ENCODE measurements at regions not wholly inside any gene's neighbourhood (a gene's known extent, or its start where the extent isn't known, plus 50 kb on each side); places are given as distances from the start of the nearest gene placed in this dataset.

DNA sequence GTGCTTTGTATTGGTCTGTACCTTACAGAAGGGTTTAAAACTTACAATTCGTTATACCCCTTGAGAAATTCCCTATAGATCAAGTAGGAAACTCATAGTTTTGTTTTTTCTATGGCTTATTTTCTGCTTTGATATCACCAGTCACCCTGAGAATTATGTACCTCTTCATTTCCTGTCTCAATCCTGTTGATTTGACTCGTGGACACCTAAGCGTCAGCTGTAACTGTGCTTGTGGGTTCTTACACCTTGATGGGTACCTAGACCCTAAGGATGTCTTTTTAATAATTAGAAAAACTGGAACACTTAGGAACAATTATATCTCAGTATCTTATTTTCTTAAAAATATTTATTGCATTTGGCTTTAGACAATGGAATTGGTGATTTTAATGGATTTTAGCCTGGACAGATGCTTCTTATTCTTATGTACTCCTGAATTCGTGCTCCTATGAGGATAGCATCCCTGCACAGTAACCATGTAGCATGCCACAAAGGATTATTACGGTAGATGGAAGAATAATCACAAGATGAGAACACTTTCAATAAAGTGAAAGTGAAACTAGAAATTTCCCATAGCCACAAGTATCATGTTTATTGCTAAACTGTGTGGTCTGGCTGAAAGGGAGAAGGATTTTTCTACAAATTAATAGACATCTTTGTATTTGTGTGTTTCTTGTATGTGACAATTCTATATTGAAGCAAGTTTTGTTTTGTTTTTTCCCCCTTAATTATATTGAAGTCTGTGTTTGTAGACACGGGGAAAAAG is 1920.3 kb upstream of the WWC1 start:
- no peak for DNase-seq

DNA sequence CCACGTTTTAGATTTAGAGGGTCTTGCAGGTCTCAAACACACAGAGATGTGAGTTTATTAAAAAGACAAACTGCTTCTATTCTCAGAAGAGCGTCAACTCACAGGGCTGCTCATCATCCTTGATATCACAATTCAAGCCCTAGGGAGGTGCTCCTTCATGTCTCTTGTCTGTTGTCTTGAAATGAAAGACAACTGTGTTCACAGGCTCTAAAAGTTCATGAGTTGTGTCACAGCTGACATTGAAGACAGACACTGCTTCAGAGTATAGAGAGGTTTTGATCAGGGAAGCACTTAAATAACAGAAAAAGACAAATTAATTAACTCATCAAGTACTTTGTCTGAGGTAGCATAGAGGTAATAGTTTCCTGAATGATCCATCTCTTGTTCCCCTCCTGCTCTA is 1917.6 kb upstream of the WWC1 start:
- no peak for DNase-seq

DNA sequence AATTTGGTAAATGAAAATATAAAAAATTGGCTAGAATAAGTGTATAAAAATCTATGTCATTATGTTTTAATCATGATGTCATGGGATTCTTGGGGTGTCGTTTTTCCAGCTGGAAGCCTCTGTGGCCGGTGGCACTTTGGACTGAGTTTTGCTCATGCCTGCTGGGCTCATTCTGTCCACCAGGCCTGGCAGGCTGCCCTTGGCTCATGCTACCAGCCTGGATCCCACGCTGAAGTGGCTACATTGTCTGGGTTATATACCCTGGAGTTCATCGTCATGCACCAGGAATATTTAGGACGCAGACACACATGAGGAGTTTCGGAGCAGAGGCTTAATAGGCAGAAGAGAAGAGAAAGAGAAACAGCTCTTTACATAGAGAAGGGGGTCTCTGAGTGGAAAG is 1913.7 kb upstream of the WWC1 start:
- DNase-seq: no peak

DNA sequence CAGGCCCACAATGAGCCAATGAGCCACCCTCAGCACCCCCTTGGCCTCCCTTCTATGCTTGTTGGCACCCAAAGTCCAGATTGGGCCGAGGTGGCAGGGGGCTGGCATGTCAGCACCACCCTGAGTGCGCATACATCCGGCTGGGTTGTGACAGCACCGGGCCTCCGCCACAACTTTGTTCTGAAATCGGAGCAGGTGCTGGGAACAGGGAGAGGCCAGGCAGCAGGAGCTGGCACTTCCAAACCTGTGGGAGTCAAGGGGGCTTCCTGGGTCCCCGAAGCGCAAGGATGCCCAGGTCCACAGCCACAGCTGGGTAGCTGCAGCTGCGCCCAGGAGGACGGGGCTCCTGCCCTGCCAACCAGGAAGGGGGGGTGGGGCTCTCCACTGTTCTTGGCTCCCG is 1911.9 kb upstream of the WWC1 start:
- DNase-seq: no peak

DNA sequence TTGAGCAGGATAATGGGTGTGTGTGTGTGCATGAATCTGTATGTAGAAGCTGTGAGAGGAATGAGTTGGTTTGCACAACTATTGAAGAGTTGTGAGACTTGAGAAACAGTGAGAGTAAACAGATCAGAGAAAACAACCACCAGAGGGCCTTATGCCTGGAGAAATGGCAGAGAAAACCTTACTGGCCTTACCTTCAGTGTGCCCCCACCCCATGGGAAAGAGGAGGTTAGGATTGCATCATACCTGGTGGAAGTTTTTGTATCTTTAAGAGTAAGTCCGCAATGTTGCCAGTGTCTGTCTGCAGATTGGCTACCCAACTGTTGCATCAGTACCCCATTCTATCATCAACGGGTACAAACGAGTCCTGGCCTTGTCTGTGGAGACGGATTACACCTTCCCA is 1909.4 kb upstream of the WWC1 start:
- DNase-seq: no peak

DNA sequence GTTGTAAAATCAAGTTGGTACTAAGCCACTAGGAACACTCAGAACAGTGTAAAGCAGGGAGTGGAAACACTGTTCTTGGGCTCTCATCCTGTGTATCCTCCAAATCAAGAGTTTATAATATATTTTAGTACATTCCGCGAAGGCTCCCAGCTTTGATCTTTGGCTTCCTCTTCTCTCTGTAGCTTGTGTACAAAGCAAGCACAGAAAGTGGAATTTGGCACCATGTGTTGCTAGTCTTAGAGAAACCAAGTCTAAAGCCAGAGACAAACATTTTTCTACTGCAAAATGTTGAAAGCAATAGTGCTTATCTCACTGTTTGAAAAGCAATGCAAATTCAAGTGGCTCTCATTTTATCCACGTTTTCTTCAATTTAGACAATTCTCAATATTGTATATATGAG is 1893.3 kb upstream of the WWC1 start:
- no peak for DNase-seq

DNA sequence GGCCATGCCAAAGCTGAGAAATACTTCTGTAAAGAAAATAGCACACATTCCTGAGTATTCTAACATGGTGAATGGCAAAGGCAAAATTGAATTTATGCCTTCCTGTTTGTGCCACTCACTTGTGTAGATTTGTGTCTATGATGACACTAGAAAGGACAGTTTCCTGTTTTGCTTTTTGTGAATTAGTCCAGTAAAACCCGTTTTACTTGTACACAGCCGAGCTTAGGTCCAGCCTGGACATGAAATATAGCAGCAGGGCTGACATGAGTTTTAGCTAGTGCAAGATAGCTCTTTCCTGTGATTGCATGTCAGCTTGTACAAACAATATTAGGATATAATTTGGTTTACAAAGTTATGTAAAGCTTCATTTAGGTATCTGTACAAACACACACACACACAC is 1891.7 kb upstream of the WWC1 start:
- DNase-seq: no peak

DNA sequence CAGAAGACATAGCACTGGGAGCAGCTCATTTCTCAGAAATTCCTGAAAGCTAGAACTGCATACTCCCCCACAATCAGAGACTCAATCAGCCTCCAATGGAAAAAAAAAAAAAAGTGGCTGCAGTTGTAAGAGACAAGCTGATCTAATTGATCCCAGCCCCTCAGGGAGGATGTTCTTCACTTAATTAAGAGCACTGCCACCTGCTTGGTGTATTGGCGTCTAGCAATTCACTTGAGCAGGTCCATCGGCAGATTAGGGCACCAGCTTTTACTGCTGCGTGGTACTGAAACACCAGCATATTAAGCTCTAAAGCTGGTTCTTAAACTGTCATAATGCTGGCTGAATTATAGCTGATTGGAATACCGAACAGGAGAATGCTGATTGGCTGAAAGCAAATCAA is 1890.1 kb upstream of the WWC1 start:
- DNase-seq: no peak

DNA sequence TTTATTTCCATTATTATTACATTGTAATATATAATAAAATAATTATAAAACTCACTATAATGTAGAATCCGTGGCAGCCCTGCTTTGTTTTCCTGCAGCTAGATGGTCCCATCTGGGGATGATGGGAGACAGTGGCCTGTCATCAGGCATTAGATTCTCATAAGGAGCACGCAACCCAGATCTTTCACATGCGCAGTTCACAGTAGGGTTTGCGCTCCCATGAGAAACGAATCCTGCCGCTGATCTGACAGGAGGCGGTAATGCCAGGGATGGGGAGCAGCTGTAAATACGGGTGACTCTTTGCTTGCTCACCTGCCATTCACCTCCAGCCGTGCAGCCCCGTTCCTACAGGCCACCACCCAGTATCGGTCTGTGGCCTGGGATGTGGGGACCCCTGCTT is 1879.3 kb upstream of the WWC1 start:
- no peak for DNase-seq

DNA sequence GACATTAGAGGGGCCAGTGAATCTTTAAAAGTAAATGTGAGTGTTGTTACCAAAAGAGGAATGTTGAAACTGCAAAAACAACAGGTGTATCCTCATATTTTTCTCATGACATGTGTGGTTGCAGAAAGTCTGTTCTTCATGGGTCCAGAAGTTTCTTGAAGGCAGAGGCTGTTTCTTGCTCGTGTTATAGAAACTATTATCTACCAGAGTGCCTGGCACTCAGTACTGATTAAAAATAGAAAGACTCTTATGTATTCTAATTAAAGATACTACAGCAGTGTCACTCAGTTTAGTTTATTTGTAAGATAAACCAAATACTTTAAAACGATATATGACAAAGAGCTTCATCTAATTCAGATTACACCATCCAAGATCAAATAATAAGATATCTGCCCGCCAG is 1864.2 kb upstream of the WWC1 start:
- DNase-seq: no peak

DNA sequence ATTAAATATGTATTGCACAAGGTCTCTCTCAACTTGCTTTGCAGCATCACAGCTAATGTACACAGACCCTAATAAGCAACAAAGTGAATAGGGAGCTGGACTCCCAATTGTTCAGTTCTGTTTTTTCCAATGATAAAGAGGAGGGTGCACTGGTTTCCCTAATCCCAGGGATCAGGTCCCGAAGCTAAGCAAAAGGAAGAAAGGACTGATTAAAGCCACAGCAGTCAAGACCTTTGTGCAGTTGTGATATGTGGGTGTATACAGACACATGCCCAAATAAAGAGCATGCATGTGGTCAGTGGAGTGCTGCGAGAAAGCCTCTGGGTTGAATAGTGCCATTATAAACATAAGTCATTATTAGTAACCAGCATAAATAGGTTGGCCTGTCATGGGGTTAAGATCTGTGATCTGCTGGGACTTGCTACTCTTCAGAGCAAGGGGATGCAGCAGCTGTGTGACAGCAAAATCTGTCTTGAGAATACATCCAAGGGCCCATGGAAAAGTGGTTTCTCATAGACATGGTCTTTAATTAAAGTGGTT is 1863.1 kb upstream of the WWC1 start:
- no peak for DNase-seq

DNA sequence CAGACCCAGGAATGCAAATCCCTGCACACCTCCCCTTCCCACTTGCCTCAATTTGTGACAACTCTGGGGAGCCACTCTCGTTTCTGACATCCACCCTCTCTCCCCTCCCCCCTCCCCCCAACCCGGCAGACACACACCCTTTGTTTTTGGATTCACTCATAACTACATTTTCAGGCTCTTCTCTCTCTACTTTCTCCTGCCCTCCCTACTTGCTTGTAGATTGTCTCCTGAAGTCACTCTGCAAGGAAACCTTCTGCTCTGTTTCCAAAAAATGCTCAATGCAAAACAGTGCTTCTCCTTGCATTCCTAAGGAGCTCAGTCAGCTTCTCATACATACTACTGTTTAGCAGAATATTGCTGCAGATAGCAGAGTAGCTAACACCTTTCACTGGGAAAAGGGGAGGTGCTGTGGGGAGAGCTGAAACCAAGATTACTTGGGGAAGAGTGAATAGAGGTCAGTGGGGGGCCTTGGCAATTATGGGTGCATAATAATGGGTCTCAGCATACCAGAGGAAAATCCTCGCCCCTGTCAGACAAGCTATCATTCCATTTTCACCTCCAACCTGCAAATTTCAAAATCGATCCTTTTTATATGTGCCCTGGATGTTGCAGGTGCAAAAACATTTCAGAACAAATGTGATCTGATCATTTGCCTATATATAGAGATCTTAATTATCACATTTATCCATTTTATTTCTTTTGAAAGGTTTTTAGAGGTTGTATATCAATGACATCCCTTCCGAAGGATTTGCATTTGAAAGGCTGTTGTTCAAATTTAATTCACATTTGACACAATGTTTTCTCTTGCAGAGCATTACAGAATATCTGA is 1860.7 kb upstream of the WWC1 start:
- DNase-seq: no peak

DNA sequence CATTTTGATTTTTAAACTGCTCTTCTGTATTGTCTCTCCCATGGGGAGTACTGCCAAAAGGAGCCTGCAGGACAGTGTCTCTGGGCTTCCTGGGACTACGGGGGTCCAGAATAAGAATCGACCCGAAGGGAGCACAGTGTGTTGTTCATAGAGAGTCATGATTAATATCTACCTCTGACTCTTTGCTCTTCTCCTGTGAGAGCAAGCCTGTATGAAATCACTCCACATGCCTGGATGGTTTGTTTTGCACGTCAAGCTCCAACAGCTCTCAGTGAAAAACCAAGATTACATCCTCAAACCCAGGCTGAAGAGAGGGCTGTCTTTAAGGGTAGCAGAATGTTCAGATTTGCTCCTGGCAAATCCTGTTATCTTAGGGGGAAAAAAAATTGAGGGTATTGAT is 1860.0 kb upstream of the WWC1 start:
- no peak for DNase-seq

DNA sequence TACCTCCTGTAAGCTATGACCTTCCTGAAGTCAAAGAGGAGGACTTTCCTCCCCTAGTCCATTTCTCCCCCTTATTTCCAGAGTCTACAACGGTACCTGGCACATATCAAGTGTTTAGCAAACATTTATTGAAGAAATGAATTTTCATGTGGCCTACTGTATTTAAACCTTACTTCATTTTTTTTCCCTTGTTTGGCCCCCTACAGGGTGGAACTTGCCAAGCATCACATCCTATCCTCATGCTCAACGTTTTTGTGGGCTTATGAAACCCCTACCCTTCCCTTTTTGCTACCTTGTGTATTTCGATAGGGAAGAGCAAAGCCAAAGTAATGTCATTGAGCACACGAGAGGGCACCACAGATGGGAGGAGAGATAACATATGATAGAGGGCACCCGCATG is 1857.8 kb upstream of the WWC1 start:
- no peak for DNase-seq

DNA sequence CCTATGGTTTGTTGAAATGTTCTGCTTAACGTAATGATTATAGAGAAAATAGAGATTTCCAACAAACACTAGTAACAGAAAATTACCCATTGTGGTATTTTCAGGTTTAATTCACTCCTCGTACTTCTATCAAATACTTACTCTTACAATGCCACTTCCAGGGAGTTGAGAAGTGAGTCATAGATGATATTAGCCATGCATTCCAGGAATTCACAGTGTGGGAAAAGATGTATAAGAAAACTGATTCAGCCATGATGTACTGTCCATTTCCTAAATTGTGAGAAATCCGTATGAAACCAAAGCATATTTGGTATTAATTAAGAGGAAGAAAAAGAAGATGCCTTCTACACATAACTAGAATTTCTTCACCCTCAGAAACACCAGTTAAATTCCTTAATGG is 1854.6 kb upstream of the WWC1 start:
- no peak for DNase-seq

DNA sequence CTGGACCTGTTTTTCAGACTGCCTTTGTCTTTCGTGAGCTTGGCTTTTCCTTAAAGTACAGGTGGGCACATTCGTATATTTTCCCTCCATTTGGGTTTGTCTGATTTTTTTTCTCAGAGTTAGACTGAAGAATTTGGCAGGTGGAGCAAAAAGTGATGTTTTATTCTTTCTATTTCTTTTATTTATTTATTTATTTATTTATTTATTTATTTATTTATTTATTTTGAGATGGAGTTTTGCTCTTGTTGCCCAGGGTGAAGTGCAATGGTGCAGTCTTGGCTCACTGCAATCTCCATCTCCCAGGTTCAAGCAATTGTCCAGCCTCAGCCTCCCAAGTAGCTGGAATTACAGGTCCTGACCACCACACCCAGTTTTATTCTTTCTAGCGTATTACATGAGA is 1805.1 kb upstream of the WWC1 start:
- no peak for DNase-seq

DNA sequence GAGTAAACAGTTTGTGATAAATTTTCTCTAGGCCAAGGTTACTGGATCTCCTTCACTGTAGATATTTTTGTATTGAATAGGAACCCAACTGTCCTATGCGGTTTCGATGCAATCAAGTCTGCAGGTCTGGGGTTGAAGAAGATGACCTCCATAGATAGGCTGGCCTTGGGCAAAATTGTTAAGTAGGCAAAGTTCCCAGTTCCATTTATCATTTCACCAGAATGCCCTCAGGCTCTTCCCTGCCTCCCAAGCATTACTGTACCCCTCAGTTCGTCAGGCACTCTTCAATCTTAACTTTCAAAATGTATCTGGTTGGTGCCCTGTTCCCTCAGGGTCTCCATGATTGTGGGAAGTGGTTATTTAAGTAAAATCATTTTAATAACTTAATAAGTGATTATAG is 1802.9 kb upstream of the WWC1 start:
- DNase-seq: no peak

DNA sequence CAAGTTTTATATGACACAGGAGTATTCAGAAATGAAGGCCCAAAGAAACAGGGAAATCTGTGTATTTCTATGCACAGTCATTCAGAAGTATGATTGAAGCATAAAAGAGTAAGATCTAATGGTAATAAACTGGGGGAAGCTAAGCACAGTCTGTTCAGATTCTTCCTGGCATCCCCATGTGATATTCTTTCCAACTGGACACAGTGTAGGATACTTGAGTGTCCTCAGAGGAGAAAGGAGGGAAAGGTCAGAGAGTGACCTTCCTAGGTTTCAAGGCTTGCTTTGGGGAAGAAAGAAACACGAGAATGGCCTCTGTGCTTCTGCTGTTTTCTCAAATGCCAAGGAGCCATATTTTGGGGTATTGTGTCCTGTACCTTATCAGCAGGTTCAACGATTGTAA is 1798.4 kb upstream of the WWC1 start:
- no peak for DNase-seq

DNA sequence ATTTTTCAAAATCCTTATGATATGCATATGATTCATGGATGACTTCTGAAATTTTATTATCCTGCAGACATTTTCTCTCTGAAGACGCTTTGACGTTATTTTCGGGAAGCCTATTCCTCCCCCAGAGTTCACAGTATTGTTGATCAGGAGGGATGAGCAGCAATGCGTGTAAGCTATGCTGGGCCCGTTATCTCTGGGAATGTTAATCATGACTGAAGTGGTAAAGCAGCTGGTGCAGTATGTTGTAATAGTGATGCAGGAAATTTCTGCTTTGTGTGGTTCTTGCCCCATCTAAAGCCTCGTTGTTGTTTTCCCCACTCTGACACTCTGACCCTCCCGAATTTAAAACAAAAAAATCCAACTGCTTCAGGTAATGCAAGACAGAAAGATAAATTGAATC is 1797.8 kb upstream of the WWC1 start:
- no peak for DNase-seq

DNA sequence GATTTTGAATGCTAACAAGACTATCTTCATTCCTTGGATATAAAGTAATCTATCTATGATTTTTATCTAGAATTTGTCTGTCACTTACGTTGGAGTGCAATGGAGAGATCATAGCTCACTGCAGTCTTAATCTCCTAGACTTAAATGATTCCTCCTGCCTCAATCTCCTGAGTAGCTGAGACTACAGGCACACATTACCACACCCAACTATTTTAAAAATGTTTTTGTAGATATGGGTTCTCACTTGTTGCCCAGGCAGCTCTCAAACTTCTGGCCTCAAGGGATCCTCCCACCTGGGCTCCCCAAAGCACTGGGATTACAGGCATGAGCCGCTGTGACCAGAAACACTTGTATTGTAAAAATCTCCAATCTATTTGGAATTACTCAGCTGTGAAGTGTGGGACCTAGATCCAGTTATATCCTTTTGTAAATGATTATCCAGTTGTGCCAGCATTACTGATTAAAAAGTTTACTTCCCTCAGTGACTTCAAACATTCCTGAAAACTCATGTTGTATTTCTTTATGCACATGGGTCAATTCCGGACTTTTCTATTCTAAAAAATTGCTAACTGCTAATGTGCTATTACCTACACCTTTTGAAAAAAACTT is 1793.8 kb upstream of the WWC1 start:
- no peak for DNase-seq

DNA sequence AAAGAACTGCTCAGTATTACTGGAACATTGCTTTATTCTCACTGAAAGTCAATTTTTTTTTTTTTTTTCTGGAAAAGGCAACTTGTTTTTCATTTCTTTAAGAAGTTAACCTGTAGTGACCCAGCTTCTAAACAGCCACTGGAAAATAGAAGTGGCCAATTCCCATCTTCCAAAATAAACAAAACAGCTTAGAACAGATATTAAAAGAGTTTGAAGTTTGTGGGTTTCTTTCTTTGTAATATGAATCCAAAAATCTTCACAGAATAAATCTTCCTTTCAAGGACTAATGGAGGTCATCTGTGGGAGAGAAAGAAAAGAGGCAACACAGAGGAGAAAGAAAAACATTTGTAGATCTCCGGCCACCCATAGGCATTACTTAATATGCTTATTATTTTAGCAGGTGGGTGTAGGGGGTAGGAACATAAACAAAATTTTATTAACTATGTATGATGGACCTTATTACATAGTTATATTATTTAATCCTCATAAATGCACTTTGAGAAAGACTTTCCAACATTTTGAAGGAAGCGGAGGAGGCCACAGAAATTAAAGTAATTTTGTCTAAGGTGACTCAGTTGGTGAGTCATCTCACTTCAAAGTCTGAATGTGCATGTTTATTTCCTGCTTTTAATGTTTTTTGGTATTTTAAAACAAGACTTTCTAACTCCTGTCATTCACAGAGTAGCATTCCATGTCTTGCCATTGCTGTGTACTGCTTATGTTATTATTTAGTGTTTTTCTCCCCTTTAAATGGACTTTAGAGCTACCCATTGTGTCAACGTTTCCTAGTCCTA is 1791.8 kb upstream of the WWC1 start:
- DNase-seq: no peak

DNA sequence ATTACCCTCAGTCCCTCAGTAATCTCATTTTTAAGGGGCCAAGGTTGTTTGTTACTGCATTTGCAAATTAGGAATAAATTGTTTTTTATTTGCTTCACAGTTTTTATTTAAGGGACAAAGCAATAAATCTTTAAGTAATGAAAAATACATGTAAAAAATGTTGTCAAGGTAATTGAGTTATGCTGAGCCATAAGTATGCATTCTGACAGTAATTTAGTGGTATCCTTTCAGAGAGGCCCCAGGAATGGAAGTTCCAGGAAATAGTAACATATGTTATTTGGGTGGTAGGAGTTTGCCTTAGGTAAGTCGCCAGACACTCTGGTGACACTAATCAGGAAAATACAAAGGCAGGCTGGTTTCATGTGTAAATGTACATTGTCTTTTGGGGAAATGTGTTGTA is 1787.9 kb upstream of the WWC1 start:
- no peak for DNase-seq

DNA sequence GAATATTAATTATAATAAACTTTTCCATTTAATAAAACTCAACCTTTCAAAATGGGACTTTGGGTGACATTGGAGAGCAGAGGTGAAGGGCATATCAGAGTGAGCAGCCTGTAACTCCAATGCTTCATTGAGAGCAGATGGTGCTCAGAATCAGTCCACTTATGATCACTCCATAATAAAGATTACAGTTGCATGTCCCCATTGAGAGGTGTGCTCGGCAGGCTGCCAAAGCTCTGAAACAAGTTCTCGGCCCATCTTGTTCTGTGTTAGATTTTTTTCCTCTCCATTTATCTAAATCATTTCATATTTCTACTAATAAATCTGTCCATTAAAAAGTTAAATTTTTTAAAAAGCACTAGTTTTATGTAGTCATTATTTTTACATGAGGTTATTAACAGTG is 1786.4 kb upstream of the WWC1 start:
- peak; percentile 90 for DNase-seq

Data from NCI-H1092 treated with DMSO at 0.1 percent for 48 hours (cell line).